SKM-1 treated with dmso at 0.1 percent for 144 hours (cell line): ENCODE measurements at regions not wholly inside any gene's neighbourhood (a gene's known extent, or its start where the extent isn't known, plus 50 kb on each side); places are given as distances from the start of the nearest gene placed in this dataset.
"Not testable (repeated sequence)": the region's sequence is repeated elsewhere in the genome, so short reads cannot be mapped to it uniquely, and the experiment has no call there.

Experiments
- DNase-seq: peaks from one replicate; lab custom pipeline; 2025; ENCODE audit not compliant: unreplicated experiment; lab: John Stamatoyannopoulos, UW

- DNase-seq = no peak
Measured at GRCh38 chr3:72049300-72049699, 264.4 kb upstream of the PROK2 start.

GRCh38 chr3:72048873-72049272 is 263.9 kb upstream of the PROK2 start:
- DNase-seq = no peak

GRCh38 chr3:72047221-72047871 is 262.4 kb upstream of the PROK2 start:
- no peak for DNase-seq

- no peak for DNase-seq
Measured at GRCh38 chr3:72044231-72044855, 259.4 kb upstream of the PROK2 start.

GRCh38 chr3:72043204-72044133 is 258.5 kb upstream of the PROK2 start:
- DNase-seq = peak; percentile 91

GRCh38 chr3:72042397-72043203 is 257.7 kb upstream of the PROK2 start:
- DNase-seq = peak; percentile 13

- DNase-seq = no peak
Measured at GRCh38 chr3:72041511-72041910, 256.6 kb upstream of the PROK2 start.

- no peak for DNase-seq
Measured at GRCh38 chr3:72041076-72041475, 256.1 kb upstream of the PROK2 start.

- no peak for DNase-seq
Measured at GRCh38 chr3:72039677-72040076, 254.7 kb upstream of the PROK2 start.

GRCh38 chr3:72036899-72037298 is 252.0 kb upstream of the PROK2 start:
- no peak for DNase-seq

GRCh38 chr3:72035606-72036005 is 250.7 kb upstream of the PROK2 start:
- no peak for DNase-seq

- DNase-seq = no peak
Measured at GRCh38 chr3:72034986-72035385, 250.0 kb upstream of the PROK2 start.

GRCh38 chr3:72033666-72034428 is 248.9 kb upstream of the PROK2 start:
- no peak for DNase-seq

- peak; percentile 13 for DNase-seq
Measured at GRCh38 chr3:72032441-72033135, 247.6 kb upstream of the PROK2 start.

- peak; percentile 78 for DNase-seq
Measured at GRCh38 chr3:72031581-72031980, 246.6 kb upstream of the PROK2 start.

- not testable (repeated sequence) for DNase-seq
Measured at GRCh38 chr3:72030296-72030695, 245.3 kb upstream of the PROK2 start.

- not testable (repeated sequence) for DNase-seq
Measured at GRCh38 chr3:72028726-72029125, 243.8 kb upstream of the PROK2 start.

GRCh38 chr3:72028307-72028706 is 243.4 kb upstream of the PROK2 start:
- not testable (repeated sequence) for DNase-seq

- DNase-seq = not testable (repeated sequence)
Measured at GRCh38 chr3:72027728-72028127, 242.8 kb upstream of the PROK2 start.

GRCh38 chr3:72022027-72022426 is 237.1 kb upstream of the PROK2 start:
- DNase-seq = no peak
